ENCODE measurements at regions not wholly inside any gene's neighbourhood (a gene's known extent, or its start where the extent isn't known, plus 50 kb on each side); places are given as distances from the start of the nearest gene placed in this dataset.
"Not testable (repeated sequence)": the region's sequence is repeated elsewhere in the genome, so short reads cannot be mapped to it uniquely, and the experiment has no call there.

- Mint-ChIP-seq H3K4me3 (no peak overlapping the region), H3K27ac (no peak overlapping the region), H3K9me3 (peaks cover 0 to 3% of the 10 kb centered on the region in 2 donors), H3K36me3 (no peaks in the 10 kb centered on the region), H3K4me1 (no peaks in the 10 kb centered on the region), H3K27me3 (no peaks in the 10 kb centered on the region)
- DNase-seq (no peak), ATAC-seq (replicated peaks) (no peak)
Observed at GRCh38 chr3:1456781-1457311, 364.0 kb downstream of the CNTN6 start.

DNA sequence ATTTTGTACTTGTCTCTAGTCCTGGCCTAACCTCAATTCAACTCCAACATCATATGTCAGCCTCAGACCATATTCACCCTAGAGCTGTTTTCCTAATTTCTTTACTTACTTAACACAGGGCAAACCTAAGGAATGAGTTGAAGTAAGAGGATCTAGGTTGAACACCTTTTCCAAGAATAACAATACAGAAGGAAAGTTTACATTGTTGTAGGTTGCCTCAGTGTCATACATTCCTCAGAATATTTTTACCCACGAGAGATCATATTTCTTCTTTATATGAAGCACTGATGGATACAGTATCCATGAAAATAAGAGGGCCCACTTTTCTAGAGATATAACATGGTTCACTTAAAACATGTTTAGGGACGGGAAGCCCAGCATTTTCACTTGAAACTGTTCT, 369.5 kb downstream of the CNTN6 start:
- Mint-ChIP-seq H3K9me3 (no peaks in the 10 kb centered on the region), H3K27ac (no peak overlapping the region)
- ATAC-seq (replicated peaks), result no peak

DNA sequence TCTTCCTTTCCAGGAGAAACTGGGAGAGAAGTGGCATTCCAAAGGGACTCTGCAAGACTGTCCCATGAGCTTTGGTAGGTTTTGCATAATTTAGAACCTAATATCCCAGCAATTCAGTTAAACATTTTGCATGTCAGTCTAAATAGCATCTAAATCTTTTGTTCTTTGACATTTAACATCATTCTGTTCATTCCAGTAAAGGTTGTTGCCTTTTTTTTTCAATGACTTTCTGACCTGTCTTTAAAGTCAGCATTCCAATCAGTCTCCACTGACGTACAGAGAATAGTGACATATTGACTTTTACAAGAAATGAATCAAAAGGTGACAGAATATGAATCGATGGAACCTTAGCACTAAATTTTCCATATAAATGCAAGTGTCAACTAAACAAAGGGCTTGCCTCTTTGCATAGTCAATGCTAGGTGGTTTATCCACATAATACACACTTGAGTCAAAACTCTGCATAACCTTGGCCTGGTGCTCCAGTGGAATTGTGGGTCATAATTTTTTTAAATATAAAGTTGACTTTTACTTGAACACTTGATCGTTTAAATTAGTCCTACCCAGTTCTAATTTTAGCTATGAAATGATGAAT, 370.1 kb downstream of the CNTN6 start:
- no peak overlapping the region for H3K4me3 Mint-ChIP-seq
- no peaks in the 10 kb centered on the region for H3K36me3 Mint-ChIP-seq
- H3K4me1 Mint-ChIP-seq, result no peaks in the 10 kb centered on the region

More for the DNA sequence above, 369.5 kb downstream of the CNTN6 start:
- H3K4me3 Mint-ChIP-seq, result no peak overlapping the region
- no peaks in the 10 kb centered on the region for H3K27me3 Mint-ChIP-seq
- DNase-seq, result no peak
- H3K4me1 Mint-ChIP-seq, result no peaks in the 10 kb centered on the region
- H3K36me3 Mint-ChIP-seq, result no peaks in the 10 kb centered on the region

GRCh38 chr3:1465091-1465490, 372.3 kb downstream of the CNTN6 start:
- not testable (repeated sequence) for H3K4me3 Mint-ChIP-seq

More for the DNA sequence above, 370.1 kb downstream of the CNTN6 start:
- no peaks in the 10 kb centered on the region for H3K9me3 Mint-ChIP-seq
- H3K27me3 Mint-ChIP-seq, result no peaks in the 10 kb centered on the region
- no peak overlapping the region for H3K27ac Mint-ChIP-seq
- DNase-seq (no peak), ATAC-seq (replicated peaks) (no peak)

DNA sequence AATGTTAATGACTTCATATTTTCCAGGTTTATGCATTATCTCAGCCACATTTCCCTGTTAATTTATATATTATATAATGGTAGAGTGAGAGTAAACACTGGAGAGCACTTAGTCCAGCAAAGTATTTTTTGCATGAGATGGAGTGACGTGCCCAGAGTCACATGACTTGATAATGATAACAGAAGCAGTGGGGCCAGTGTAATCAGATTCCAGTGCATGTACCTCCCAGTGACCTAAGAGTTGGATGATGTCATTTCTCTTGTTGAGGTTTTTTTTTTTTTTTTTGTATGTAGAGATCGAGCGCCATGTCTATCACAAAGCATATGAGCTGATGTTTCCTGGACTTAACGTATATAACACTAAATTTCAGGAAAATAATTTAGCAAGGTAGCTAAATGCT, 375.3 kb downstream of the CNTN6 start:
- no peaks in the 10 kb centered on the region for H3K27me3 Mint-ChIP-seq
- H3K4me3 Mint-ChIP-seq, result no peak overlapping the region
- DNase-seq, result no peak
- no peaks in the 10 kb centered on the region for H3K9me3 Mint-ChIP-seq
- no peak for ATAC-seq (replicated peaks)
- no peaks in the 10 kb centered on the region for H3K36me3 Mint-ChIP-seq
- H3K4me1 Mint-ChIP-seq, result no peaks in the 10 kb centered on the region
- no peak overlapping the region for H3K27ac Mint-ChIP-seq

More at GRCh38 chr3:1465091-1465490, 372.3 kb downstream of the CNTN6 start:
- not testable (repeated sequence) for H3K9me3 Mint-ChIP-seq; ATAC-seq (replicated peaks); H3K36me3 Mint-ChIP-seq; H3K4me1 Mint-ChIP-seq; H3K27ac Mint-ChIP-seq; H3K27me3 Mint-ChIP-seq; DNase-seq

DNA sequence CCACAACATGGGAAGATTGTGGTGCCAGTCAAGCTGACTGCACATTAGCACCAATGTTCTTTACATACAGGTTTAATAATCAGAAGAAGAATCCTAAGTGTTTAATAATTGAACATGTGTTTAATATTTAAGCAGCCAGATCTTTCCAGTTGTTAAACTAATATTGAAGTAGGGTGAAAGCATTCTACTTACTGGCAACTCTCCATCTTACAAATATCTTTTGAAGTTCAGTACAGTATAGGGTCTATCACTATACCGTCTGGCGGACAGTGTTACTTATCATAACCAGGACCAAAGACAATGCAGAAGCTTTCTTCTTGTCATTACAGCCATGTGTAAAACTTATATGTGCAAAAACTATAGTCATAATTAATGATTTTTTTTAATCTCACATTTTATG, 376.4 kb downstream of the CNTN6 start:
- H3K9me3 Mint-ChIP-seq, result no peaks in the 10 kb centered on the region
- H3K27me3 Mint-ChIP-seq, result no peaks in the 10 kb centered on the region
- DNase-seq (no peak), ATAC-seq (replicated peaks) (no peak)
- H3K27ac Mint-ChIP-seq, result no peak overlapping the region
- H3K4me1 Mint-ChIP-seq, result no peaks in the 10 kb centered on the region
- no peaks in the 10 kb centered on the region for H3K36me3 Mint-ChIP-seq
- H3K4me3 Mint-ChIP-seq, result no peak overlapping the region

DNA sequence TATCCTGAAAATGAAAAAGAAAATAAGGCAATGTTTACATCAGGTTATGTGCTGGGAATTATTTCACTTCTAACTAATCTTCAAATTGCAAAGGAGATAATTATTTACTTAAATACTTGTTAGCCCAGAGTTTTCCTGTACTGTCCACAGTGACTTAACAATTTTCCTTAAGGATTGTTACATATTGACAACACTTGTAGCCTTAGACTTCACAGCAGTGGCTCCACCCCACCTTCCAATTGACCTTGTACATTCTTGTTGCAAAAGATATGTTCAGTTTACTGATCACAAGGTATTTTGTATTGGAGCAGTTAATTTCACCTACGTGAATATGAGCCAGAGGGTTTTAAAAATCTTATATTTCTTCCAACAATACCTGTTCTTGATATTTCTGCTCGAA, 376.9 kb downstream of the CNTN6 start:
- H3K9me3 Mint-ChIP-seq, result no peaks in the 10 kb centered on the region
- H3K27ac Mint-ChIP-seq, result no peak overlapping the region
- no peaks in the 10 kb centered on the region for H3K4me1 Mint-ChIP-seq
- no peak overlapping the region for H3K4me3 Mint-ChIP-seq
- H3K27me3 Mint-ChIP-seq, result no peaks in the 10 kb centered on the region
- no peaks in the 10 kb centered on the region for H3K36me3 Mint-ChIP-seq
- no peak for DNase-seq
- ATAC-seq (replicated peaks), result no peak

DNA sequence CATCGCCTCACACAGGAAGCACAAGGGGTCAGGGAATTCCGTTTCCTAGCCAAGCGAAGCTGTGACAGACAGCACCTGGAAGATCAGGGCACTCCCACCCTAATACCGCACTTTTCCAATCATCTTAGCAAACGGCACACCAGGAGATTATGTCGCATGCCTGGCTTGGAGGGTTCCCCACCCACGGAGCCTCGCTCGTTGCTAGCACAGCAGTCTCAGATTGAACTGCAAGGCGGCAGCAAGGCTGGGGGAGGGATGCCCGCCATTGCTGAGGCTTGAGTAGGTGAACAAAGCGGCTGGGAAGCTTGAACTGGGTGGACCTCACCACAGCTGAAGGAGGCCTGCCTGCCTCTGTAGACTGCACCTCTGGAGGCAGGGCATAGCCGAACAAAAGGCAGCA, 384.8 kb downstream of the CNTN6 start:
- no peak for ATAC-seq (replicated peaks)
- DNase-seq, result no peak
- H3K36me3 Mint-ChIP-seq, result no peaks in the 10 kb centered on the region
- H3K27me3 Mint-ChIP-seq, result no peaks in the 10 kb centered on the region
- no peaks in the 10 kb centered on the region for H3K4me1 Mint-ChIP-seq
- H3K9me3 Mint-ChIP-seq, result peaks cover 0 to 4% of the 10 kb centered on the region in 2 donors
- H3K4me3 Mint-ChIP-seq, result no peak overlapping the region
- no peak overlapping the region for H3K27ac Mint-ChIP-seq

DNA sequence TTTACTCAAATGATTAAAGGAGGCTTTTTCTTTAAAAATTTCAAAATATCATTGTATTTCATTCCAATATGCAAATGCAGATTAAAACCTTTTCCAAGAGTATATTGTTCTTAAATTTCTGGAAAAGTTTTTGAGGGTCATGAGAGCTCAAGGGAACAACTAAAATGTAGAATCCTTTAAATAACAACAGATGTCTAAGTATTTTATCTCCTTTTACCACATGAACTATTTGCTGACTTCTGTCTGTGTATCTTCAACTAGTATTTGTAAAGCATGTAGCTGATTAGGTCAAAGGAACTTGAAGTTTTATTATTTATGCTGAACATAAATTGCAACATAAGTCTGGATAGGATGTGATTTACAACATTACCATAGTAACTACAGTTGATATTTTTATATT, 402.6 kb downstream of the CNTN6 start:
- Mint-ChIP-seq H3K27ac (no peak overlapping the region), H3K27me3 (no peaks in the 10 kb centered on the region), H3K36me3 (no peaks in the 10 kb centered on the region), H3K4me3 (no peak overlapping the region), H3K4me1 (no peaks in the 10 kb centered on the region), H3K9me3 (no peaks in the 10 kb centered on the region)
- DNase-seq (no peak), ATAC-seq (replicated peaks) (no peak)

DNA sequence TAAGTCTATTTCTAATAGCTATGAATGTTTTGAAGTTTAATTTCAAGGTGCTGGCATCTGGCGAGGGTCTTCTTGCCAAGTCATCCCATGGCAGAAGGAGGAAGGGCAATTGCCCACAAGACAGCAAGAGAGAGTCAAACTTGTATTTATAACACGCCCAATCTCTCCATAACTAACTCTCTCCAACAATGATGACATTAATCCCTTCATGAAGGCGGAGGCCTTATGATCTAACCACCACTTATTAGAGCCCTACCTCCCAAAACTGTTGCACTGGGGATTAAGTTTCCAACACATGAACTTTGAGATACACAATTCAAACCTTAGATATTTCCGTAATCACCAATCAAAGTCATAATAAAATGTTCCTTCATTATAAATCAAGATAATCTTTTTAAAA, 406.9 kb downstream of the CNTN6 start:
- Mint-ChIP-seq H3K9me3 (no peaks in the 10 kb centered on the region), H3K27me3 (no peaks in the 10 kb centered on the region), H3K4me1 (no peaks in the 10 kb centered on the region), H3K36me3 (no peaks in the 10 kb centered on the region), H3K27ac (no peak overlapping the region), H3K4me3 (no peak overlapping the region)
- no peak for DNase-seq
- ATAC-seq (replicated peaks), result no peak

DNA sequence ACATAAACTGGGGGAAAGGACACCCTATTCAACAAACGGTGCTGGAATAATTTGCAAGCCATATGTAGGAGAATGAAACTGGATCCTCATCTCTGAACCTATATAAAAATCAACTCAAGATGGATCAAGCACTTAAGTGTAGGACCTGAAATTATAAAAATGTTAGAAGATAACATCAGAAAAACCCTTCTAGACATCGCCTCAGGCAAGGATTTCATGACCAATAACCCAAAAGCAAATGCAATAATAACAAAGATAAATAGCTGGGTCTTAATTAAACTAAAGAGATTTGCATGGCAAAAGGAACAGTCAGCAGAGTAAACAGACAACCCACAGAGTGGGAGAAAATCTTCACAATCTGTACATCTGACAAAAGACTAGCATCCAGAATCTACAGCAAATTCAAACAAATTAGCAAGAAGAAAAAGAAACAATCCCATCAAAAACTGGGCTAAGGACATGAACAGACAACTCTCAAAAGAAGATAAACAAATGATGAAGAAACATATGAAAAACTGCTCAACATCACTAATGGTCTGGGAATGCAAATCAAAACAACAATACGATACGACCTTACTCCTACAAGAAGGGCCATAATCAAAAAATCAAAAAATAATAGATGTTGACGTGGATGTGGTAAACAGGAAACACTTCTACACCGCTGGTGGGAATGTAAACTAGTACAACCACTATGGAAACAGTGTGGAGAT, 408.7 kb downstream of the CNTN6 start:
- H3K27me3 Mint-ChIP-seq, result no peaks in the 10 kb centered on the region
- H3K27ac Mint-ChIP-seq, result no peak overlapping the region
- H3K4me1 Mint-ChIP-seq, result no peaks in the 10 kb centered on the region
- H3K4me3 Mint-ChIP-seq, result no peak overlapping the region
- DNase-seq (no peak), ATAC-seq (replicated peaks) (no peak)
- no peaks in the 10 kb centered on the region for H3K36me3 Mint-ChIP-seq
- no peaks in the 10 kb centered on the region for H3K9me3 Mint-ChIP-seq

DNA sequence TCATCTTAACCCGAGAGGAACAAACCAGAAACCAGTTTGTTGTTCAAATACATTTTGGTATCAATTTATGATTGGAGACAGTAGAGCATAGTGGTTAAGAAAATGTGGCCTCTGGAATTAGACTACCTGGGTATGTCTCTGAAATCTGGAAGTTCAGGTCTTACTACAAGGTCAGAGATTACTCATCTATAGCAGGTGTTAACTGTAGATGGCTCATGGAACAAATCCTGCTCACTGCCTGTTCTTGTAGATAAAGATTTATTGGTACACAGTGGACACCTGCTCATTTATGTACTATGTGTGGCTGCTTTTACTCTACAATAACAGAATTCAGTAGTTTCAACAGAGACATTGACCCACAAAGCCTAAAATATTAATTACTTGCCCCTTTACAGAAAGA, 413.3 kb downstream of the CNTN6 start:
- no peak for DNase-seq
- H3K4me1 Mint-ChIP-seq, result no peaks in the 10 kb centered on the region
- no peak overlapping the region for H3K27ac Mint-ChIP-seq
- H3K36me3 Mint-ChIP-seq, result no peaks in the 10 kb centered on the region
- ATAC-seq (replicated peaks), result no peak
- H3K9me3 Mint-ChIP-seq, result peaks cover 0 to 1% of the 10 kb centered on the region in 2 donors
- no peak overlapping the region for H3K4me3 Mint-ChIP-seq
- H3K27me3 Mint-ChIP-seq, result no peaks in the 10 kb centered on the region

DNA sequence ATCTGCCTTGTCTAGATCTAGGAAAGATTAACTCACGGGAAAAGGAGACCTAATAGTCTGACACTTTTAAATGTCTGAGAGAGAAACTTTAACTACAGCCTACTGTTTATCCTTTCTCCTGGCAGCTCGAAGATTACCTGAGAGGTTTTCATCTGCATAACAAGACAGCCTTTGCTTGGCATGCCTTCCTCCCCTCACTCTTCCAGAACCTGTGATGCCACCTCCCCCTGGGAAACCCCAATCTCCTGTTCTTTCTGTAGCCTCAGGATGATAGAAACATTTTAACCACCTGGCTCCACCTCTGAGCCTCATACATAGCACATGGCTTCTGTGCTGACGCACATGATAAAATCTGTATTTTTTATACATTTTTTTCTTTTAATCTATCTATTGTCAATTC, 420.8 kb downstream of the CNTN6 start:
- Mint-ChIP-seq H3K4me3 (no peak overlapping the region), H3K27ac (no peak overlapping the region), H3K4me1 (no peaks in the 10 kb centered on the region), H3K9me3 (peaks cover 0 to 3% of the 10 kb centered on the region in 2 donors), H3K27me3 (no peaks in the 10 kb centered on the region), H3K36me3 (no peaks in the 10 kb centered on the region)
- DNase-seq (no peak), ATAC-seq (replicated peaks) (no peak)

GRCh38 chr3:1515882-1516281, 423.1 kb downstream of the CNTN6 start:
- no peaks in the 10 kb centered on the region for H3K4me1 Mint-ChIP-seq
- no peak overlapping the region for H3K27ac Mint-ChIP-seq
- ATAC-seq (replicated peaks), result no peak
- H3K9me3 Mint-ChIP-seq, result peaks cover 0 to 1% of the 10 kb centered on the region in 2 donors
- H3K27me3 Mint-ChIP-seq, result no peaks in the 10 kb centered on the region
- no peak overlapping the region for H3K4me3 Mint-ChIP-seq
- DNase-seq, result no peak
- no peaks in the 10 kb centered on the region for H3K36me3 Mint-ChIP-seq

- ATAC-seq (replicated peaks) (no peak), DNase-seq (no peak)
- Mint-ChIP-seq H3K36me3 (no peaks in the 10 kb centered on the region), H3K27me3 (no peaks in the 10 kb centered on the region), H3K4me1 (no peaks in the 10 kb centered on the region), H3K4me3 (no peak overlapping the region), H3K9me3 (peaks cover 2 to 4% of the 10 kb centered on the region in 2 donors), H3K27ac (no peak overlapping the region)
Observed at GRCh38 chr3:1527786-1528185, 435.0 kb downstream of the CNTN6 start.

Data from stimulated activated naive B cell treated with anti-CD40 and anti-IgM and Interleukin-4, amounts not matched to agents 10 μg/mL and 1 μg/mL and 100 μg/mL, for 72 hours (primary cell).